GM21423 (cell line): ENCODE measurements at regions not wholly inside any gene's neighbourhood (a gene's known extent, or its start where the extent isn't known, plus 50 kb on each side); places are given as distances from the start of the nearest gene placed in this dataset.
"Not testable (repeated sequence)": the region's sequence is repeated elsewhere in the genome, so short reads cannot be mapped to it uniquely, and the experiment has no call there.

Source experiments
- ATAC-seq: cut with Tn5 transposase; IDR thresholded peaks from one replicate; pipeline ENCODE4 v1.9.1; 2021; ENCODE audit warnings: mild to moderate bottlenecking, moderate library complexity; ENCODE audit not compliant: unreplicated experiment

GRCh38 chr4:144799486-144799885 is 153.5 kb downstream of the HHIP start:
- ATAC-seq, result no peak

DNA sequence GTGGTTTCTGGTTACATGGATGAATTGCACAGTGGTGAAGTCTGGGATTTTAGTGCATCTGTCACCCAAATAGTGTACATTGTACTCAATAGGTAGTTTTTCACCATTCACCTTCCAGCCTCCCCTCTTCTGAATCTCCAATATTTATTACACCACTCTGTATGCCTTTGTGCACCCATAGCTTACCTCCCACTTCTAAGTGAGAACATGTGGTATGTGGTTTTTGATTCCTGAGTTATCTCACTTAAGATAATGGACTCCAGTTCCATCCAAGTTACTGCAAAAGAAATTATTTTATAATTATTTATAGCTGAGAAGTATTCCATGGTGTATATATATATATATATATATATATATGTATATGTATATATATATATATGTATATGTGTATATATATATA is 155.8 kb downstream of the HHIP start:
- ATAC-seq, result no peak

DNA sequence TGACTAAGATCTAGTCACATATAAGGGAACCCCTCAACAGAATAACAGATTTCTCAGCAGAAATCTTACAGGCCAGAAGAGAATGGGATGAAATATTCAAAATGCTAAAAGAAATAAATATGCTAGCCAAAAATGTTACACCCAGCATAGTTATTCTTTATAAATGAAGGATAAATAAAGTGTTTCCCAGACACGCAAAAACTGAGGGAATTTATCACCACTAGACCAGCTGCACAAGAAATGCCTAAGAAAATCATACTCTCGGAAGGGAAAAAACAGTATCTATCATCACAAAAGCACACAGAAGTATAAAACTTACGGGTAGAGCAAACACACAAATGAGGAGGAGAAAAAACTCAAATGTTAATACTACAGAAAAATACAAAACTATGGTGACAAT is 162.1 kb downstream of the HHIP start:
- no peak for ATAC-seq

- no peak for ATAC-seq
Measured at GRCh38 chr4:144809056-144809640, 163.2 kb downstream of the HHIP start.

- ATAC-seq, result no peak
Measured at GRCh38 chr4:144816668-144817067, 170.7 kb downstream of the HHIP start.

DNA sequence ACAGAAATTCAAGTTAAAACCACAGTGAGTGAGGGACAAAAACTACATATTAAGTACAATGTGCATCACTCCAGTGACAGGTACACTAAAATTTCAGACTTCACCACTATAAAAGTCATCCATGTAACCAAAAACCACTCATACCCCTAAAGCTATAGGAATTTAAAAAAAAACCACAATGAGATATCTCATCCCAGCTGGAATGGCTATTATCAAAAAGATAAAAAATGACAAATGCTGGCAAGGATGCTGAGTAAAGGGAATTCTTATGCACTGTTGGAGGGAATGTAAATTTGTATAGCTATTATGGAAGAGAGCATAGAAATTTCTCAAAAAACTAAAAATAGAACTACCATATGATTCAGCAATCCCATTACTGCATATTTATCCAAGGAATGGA is 171.1 kb downstream of the HHIP start:
- no peak for ATAC-seq

DNA sequence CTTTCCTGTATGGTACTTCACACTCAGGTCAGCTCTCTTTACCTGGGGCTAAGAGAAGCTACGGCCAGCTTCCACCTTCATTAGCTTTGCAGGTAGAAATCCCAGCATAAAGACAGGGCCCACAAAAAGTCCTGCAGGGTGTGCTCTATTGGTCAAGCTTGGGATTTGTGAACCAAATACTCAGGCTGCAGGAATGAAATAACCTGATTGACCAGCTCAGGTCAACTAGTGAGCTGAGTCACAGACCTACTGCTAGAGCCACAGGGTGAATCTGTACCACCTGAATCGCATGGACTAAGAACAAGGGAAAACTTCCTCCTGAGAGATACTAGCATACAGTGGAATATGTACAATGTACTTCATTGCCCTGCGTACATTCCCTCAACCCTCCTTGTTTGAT is 172.2 kb downstream of the HHIP start:
- ATAC-seq, result no peak

DNA sequence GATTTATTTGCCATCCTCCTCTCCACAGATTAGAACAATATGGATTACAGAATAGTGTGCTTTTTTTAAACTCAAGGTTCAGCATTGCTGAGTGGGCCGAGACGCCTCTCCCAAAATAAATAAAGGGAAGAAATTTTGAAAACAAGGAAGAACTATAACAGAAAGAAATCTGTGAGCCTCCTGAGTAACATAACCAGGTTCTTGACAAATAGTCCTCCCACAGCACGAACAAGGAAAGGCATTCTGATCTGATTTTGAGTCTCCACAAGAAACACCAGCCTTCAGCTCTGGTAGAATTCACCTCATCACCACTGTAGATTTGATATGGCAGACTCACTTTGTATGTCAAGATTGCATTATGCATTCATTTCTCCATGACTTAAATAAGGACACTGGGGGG is 173.6 kb downstream of the HHIP start:
- no peak for ATAC-seq

- ATAC-seq, result no peak
Measured at GRCh38 chr4:144820011-144820727, 174.2 kb downstream of the HHIP start.

- ATAC-seq, result no peak
Measured at GRCh38 chr4:144820728-144821085, 174.8 kb downstream of the HHIP start.

GRCh38 chr4:144831971-144832370 is 186.0 kb downstream of the HHIP start:
- ATAC-seq, result no peak

DNA sequence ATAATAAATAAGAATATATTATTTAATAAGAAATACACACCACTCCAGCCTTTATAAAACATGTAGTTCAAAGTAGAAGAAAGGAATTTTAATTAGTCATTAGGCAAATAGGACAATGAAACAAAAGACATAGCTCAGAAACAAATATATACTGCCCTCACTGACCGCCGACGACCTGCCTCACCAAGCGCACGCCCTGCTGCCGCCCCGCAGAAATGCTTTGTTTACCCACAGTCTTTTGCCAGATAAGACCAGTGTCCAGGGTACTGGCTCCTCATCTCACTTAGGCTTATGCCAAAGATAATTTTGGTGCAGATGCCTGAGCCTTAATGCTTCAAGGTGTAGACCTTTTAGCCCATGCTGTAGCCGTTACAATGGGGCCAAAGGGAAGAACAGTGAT is 199.5 kb downstream of the HHIP start:
- ATAC-seq, result no peak

- ATAC-seq, result no peak
Measured at GRCh38 chr4:144851948-144852347, 206.0 kb downstream of the HHIP start.

- no peak for ATAC-seq
Measured at GRCh38 chr4:144861471-144861870, 215.5 kb downstream of the HHIP start.

DNA sequence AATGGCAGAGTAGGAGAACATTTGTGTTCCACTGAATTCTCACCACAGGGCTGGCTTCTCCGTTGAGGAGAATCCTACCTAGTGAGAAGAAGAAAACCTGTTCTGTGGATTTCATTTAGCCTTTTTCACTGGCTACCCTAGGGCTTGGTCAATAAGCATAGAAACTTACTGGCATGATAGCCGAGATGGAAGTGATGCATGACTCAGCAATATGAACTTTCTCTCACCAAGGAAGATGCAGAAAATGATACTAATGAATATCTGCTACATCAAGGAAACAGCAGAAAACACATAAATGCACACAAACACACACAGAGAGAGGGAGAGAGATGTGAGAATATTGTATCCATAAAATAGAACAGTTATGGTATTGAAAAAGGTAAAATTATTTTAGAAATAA is 216.3 kb downstream of the HHIP start:
- no peak for ATAC-seq

DNA sequence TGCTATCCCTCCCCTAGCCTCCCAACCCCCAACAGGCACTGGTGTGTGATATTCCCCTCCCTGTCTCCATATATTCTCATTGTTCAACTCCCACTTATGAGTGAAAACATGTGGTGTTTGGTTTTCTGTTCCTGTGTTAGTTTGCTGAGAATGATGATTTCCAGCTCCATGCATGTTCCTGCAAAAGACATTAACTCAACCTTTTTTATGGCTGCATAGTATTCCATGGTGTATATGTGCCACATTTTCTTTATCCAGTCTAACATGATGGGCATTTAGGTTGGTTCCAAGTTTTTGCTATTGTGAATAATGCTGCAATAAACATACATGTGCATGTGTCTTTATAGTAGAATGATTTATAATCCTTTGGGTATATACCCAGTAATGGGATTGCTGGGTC is 218.9 kb downstream of the HHIP start:
- not testable (repeated sequence) for ATAC-seq

DNA sequence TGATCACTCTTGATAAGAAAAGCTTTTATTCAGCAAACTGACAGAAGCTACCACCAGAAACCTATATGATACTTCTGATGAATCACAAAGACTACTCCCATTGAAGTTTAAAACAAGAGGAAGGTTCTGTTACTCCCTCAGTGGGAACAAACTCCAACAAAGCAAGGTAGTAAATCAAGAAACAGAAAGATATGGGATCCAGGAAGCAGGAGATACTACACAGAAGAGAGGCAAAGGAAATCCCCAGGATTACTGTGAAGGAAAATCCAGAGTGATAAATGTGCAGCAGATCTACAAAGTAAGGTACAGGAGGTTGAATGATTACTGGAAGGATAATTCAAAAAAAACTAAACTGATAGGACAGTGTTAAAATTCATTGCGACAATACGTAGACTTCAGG is 222.4 kb downstream of the HHIP start:
- ATAC-seq, result no peak

GRCh38 chr4:144872508-144873225 is 225.3 kb downstream of the ANAPC10 start:
- ATAC-seq, result no peak

- ATAC-seq, result no peak
Measured at GRCh38 chr4:144873226-144873990, 224.6 kb downstream of the ANAPC10 start.

DNA sequence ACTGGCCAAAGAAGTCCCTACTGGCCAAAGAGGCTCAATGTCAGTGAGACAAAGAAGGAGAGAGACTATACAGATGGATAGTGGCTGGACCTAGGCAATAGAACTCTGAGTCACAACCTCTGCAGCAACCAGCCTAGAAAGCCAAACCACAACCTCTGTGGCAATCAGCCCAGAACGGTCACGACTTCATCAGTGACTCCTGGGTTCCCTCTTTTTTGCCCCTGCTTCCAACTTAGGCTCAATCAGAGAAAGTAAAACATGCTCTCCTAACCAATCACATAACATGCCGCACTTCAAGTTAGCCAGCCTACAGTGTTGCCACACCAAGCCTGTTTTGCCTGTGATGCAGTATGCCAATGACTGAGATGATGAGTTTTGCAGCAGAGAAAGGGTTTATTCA is 203.4 kb downstream of the ANAPC10 start:
- ATAC-seq, result no peak

- no peak for ATAC-seq
Measured at GRCh38 chr4:144899393-144899792, 198.6 kb downstream of the ANAPC10 start.

- no peak for ATAC-seq
Measured at GRCh38 chr4:144901141-144901540, 196.9 kb downstream of the ANAPC10 start.
